Fibroblast of the aortic adventitia (primary cell): ENCODE measurements at regions not wholly inside any gene's neighbourhood (a gene's known extent, or its start where the extent isn't known, plus 50 kb on each side); places are given as distances from the start of the nearest gene placed in this dataset.

Experiments
- DNase-seq: peaks from one replicate; pipeline ENCODE4 v3.0.0-alpha.2; 2010; ENCODE audit warnings: low read depth
- H3K4me3 ChIP-seq: 2 replicates; pipeline ENCODE4 v1.5.1; 2011; ENCODE audit warnings: low read depth, mild to moderate bottlenecking, control low read depth, low read length, moderate library complexity
- CTCF ChIP-seq: IDR thresholded peaks from 2 replicates; pipeline ENCODE4 v1.5.1; 2011; ENCODE audit warnings: mild to moderate bottlenecking, low read length, control low read depth, inconsistent platforms; ENCODE audit not compliant: insufficient read depth

DNA sequence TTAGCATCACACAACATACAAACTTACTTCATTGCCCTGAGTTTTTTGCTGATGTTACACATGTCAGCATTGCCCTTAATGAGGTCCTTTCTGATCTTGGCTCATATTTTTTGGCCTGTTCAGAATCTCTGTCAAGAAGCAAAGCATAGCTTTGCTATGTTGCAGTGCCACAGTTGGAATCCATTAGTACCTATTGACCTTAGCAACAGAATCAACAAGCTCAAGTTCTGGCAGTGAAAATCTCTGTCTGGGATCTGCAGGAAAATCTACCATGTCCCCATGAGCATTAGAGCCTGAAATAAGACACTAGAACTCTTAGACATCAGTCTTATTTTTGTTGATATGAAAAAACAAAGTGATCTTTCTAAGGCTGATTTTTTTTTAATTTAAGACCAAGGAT is 105.6 kb upstream of the FHL2 start:
- H3K4me3 ChIP-seq: no peak overlapping the region
- no peak for DNase-seq
- TF ChIP-seq CTCF: no peak

- DNase-seq: no peak
- H3K4me3 ChIP-seq: no peak overlapping the region
- no peak for TF ChIP-seq CTCF
Observed at GRCh38 chr2:105502625-105503334, 103.9 kb upstream of the FHL2 start.

DNA sequence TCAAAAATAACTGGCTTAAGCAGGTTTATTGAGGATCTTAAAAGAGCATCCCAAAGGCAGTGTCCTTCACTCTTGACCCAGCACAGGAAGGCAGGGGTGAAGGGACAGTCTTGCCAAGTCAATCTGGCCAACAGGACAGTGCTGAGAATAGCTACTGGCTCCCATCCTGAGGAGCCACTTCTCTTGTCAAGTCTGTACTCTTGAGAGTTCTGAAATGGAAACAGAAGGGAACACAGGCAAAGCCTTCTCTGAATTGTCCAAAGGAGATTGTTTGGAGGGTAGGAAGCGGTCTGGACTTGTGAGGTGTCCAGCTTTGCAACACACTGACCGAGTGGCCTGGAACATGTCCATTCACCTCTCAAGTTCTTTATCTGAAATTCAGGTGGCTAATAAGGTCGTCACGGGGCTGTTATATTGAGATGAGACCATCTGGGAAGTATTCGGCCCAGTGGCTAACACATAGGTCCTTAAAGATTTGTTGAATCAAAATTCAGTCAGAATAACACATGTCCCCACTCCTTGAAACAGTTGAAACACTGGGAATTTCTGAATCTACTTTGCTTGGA is 99.5 kb upstream of the FHL2 start:
- DNase-seq: no peak

GRCh38 chr2:105497094-105497493 is 98.2 kb upstream of the FHL2 start:
- no peak for TF ChIP-seq CTCF
- peak; percentile 48 for DNase-seq
- no peak overlapping the region for H3K4me3 ChIP-seq

More for the DNA sequence above, 99.5 kb upstream of the FHL2 start:
- H3K4me3 ChIP-seq: no peak overlapping the region
- TF ChIP-seq CTCF: no peak

DNA sequence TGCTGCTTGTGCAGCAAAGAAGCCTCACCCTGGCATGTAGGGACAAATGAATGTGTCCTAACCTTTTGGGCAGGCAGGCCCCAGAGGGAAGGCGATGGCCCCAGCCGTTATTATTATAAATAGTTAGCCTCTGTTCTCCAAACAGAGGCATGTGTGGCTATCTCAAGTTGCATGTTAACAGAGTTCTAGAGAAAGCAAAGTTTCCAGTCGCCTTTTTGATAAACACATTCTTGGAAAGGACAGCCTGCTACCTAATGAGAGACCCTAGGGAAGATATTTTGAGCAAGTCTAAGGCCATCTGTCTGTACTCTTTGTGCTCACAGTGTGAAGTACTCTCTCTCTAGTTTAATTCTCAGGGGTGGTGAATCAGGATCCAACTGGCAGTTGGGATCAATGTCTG is 97.4 kb upstream of the FHL2 start:
- H3K4me3 ChIP-seq: no peak overlapping the region
- no peak for DNase-seq
- no peak for TF ChIP-seq CTCF

DNA sequence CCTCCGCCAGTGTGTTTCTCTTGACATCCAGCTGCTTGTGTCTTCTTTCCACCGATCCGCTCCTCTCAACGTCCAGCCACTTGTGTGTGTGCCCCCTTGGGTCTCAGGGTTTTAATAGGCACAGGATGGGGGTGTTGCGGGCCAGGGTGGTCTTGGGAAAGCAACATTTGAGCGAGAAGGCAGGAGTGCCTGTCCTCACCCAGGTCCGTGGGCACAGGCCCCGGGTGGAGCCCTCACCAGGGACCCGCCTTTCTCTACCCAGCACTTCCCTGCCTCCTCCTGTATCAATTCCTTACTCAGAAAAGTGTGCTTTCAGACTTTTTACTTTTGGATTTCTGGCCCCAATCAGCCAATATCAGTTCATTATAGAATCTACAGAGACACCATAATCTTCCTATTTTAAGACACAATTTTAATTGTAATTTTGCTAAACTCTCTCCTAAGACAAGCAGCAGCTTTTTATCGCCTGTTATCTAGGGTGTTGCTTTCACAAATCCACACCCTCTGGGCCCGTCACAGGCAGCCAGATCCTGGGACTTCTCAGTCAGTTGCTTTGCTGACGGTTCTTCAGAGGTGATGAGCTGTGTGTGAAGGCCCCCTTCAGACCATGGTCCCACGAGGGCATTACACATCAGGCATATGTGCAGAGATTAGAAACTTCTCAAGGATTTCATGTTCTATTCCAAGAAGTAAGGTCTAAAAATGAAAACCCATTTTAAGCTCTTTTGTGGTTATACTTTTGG is 96.0 kb upstream of the FHL2 start:
- H3K4me3 ChIP-seq: no peak overlapping the region
- peak; percentile 12 for DNase-seq
- no peak for TF ChIP-seq CTCF
